ENCODE measurements at regions not wholly inside any gene's neighbourhood (a gene's known extent, or its start where the extent isn't known, plus 50 kb on each side); places are given as distances from the start of the nearest gene placed in this dataset.

DNA sequence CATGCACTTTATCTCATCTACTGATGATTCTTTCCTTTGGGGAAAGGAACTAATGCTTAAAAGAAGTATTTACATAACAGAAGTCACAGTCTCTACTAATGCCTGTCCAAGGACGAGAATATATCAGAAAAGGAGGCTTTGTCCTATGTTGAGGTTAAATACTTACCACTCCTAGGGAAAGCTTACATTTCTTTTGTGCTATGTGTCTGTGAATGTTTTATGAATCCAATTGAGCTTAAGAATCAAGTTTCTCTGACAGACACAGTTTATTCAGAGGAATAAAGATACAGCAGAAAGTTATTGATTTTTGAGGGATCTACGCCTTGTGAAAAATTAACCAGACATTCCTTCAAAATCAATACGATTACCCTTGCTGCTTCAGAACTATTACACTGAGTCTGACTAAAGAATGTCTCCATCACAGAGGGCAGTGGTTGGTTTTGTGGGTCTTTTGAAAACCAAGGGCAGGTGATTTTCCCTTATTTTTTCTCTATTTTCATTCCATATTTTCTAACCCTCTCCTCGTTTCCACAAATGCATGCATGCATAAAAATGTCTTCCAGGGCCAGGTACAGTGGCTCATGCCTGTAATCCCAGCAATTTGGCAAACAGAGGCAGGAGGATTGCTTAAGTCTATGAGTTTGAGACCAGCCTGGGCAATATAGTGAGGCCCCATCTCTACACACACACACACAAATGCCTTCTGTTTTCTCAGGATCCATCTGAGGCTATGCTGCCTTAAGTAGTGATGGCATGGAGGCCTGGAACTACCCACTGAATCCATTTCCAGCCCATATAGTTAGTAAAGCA is 1095.1 kb downstream of the GALC start:
- ChIA-PET CTCF (no interaction called here), SMC1A (ENCODE audit: uncharacterized antibody, unreplicated experiment) (interaction anchor here (1.0 to 1.5 kb wide), 2 partner anchors 12 to 39 kb away, joined by 3 read pairs; no protein-coding TSS in a partner anchor), POLR2A (no interaction called here), RAD21 (ENCODE audit: unreplicated experiment) (no interaction called here)
- DNase-seq (ENCODE audit: low read depth, low spot score) (no peak), FAIRE-seq (no peak), ATAC-seq (no peak)
- H2AFZ ChIP-seq (ENCODE audit: control insufficient read depth, low read depth, low read length), result no peak overlapping the region
- H3K9ac ChIP-seq (ENCODE audit: control insufficient read depth, insufficient read depth, low read length), result no peak overlapping the region
- H3K27ac ChIP-seq (ENCODE audit: control insufficient read depth, insufficient read depth), result no peak overlapping the region
- no peaks in the 10 kb centered on the region for H4K20me1 ChIP-seq (ENCODE audit: control insufficient read depth, insufficient read depth)
- H3K27me3 ChIP-seq (replicated peaks in 1 of 2; ENCODE audit: control insufficient read depth in 2 of 2, insufficient read depth in 2 of 2, low read length in 1 of 2), result no peaks in the 10 kb centered on the region
- in situ Hi-C loops (cut with MboI), result no loop called here
- 11% methylated on average over 4 of the region's 4 CpGs for WGBS (ENCODE audit: insufficient coverage, insufficient replicate concordance, low lambda C conversion rate, missing lambda C conversion rate)
- no peak overlapping the region for H3K4me2 ChIP-seq (ENCODE audit: control insufficient read depth, insufficient read depth)
- no peaks in the 10 kb centered on the region for H3K9me3 ChIP-seq (replicated peaks; ENCODE audit: control insufficient read depth, insufficient read depth, low read length)
- BruUV-seq (replicated peaks), result no TSS peak
- H3K79me2 ChIP-seq (ENCODE audit: control insufficient read depth, insufficient read depth, low read length), result no peaks in the 10 kb centered on the region
- no peak overlapping the region for H3K4me3 ChIP-seq
- H3K4me1 ChIP-seq (ENCODE audit: control insufficient read depth, insufficient read depth, low read length), result no peaks in the 10 kb centered on the region
- H3K36me3 ChIP-seq (ENCODE audit: control insufficient read depth in 2 of 2, insufficient read depth in 2 of 2, low read length in 1 of 2), result no peaks in the 10 kb centered on the region
- intact Hi-C loops (cut with micrococcal nuclease; ENCODE audit: unreplicated experiment), result no loop called here
- no peak for TF ChIP-seq CREB1 (IDR thresholded peaks at IDR 0.05; ENCODE audit: low read depth)
- TF ChIP-seq KLF5 (IDR thresholded peaks at IDR 0.05; ENCODE audit: partially characterized antibody), result no peak
- TF ChIP-seq, protein P1, sequence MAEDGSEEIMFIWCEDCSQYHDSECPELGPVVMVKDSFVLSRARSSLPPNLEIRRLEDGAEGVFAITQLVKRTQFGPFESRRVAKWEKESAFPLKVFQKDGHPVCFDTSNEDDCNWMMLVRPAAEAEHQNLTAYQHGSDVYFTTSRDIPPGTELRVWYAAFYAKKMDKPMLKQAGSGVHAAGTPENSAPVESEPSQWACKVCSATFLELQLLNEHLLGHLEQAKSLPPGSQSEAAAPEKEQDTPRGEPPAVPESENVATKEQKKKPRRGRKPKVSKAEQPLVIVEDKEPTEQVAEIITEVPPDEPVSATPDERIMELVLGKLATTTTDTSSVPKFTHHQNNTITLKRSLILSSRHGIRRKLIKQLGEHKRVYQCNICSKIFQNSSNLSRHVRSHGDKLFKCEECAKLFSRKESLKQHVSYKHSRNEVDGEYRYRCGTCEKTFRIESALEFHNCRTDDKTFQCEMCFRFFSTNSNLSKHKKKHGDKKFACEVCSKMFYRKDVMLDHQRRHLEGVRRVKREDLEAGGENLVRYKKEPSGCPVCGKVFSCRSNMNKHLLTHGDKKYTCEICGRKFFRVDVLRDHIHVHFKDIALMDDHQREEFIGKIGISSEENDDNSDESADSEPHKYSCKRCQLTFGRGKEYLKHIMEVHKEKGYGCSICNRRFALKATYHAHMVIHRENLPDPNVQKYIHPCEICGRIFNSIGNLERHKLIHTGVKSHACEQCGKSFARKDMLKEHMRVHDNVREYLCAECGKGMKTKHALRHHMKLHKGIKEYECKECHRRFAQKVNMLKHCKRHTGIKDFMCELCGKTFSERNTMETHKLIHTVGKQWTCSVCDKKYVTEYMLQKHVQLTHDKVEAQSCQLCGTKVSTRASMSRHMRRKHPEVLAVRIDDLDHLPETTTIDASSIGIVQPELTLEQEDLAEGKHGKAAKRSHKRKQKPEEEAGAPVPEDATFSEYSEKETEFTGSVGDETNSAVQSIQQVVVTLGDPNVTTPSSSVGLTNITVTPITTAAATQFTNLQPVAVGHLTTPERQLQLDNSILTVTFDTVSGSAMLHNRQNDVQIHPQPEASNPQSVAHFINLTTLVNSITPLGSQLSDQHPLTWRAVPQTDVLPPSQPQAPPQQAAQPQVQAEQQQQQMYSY (CRISPR knock-in tag; IDR thresholded peaks at IDR 0.05), result no peak
- no peak for TF ChIP-seq KDM1A (IDR thresholded peaks at IDR 0.05; ENCODE audit: borderline replicate concordance)
- TF ChIP-seq JUNB (IDR thresholded peaks at IDR 0.05), result no peak
- TF ChIP-seq, protein P2, sequence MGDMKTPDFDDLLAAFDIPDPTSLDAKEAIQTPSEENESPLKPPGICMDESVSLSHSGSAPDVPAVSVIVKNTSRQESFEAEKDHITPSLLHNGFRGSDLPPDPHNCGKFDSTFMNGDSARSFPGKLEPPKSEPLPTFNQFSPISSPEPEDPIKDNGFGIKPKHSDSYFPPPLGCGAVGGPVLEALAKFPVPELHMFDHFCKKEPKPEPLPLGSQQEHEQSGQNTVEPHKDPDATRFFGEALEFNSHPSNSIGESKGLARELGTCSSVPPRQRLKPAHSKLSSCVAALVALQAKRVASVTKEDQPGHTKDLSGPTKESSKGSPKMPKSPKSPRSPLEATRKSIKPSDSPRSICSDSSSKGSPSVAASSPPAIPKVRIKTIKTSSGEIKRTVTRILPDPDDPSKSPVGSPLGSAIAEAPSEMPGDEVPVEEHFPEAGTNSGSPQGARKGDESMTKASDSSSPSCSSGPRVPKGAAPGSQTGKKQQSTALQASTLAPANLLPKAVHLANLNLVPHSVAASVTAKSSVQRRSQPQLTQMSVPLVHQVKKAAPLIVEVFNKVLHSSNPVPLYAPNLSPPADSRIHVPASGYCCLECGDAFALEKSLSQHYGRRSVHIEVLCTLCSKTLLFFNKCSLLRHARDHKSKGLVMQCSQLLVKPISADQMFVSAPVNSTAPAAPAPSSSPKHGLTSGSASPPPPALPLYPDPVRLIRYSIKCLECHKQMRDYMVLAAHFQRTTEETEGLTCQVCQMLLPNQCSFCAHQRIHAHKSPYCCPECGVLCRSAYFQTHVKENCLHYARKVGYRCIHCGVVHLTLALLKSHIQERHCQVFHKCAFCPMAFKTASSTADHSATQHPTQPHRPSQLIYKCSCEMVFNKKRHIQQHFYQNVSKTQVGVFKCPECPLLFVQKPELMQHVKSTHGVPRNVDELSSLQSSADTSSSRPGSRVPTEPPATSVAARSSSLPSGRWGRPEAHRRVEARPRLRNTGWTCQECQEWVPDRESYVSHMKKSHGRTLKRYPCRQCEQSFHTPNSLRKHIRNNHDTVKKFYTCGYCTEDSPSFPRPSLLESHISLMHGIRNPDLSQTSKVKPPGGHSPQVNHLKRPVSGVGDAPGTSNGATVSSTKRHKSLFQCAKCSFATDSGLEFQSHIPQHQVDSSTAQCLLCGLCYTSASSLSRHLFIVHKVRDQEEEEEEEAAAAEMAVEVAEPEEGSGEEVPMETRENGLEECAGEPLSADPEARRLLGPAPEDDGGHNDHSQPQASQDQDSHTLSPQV (IDR thresholded peaks at IDR 0.05), result no peak
- TF ChIP-seq, protein P3, sequence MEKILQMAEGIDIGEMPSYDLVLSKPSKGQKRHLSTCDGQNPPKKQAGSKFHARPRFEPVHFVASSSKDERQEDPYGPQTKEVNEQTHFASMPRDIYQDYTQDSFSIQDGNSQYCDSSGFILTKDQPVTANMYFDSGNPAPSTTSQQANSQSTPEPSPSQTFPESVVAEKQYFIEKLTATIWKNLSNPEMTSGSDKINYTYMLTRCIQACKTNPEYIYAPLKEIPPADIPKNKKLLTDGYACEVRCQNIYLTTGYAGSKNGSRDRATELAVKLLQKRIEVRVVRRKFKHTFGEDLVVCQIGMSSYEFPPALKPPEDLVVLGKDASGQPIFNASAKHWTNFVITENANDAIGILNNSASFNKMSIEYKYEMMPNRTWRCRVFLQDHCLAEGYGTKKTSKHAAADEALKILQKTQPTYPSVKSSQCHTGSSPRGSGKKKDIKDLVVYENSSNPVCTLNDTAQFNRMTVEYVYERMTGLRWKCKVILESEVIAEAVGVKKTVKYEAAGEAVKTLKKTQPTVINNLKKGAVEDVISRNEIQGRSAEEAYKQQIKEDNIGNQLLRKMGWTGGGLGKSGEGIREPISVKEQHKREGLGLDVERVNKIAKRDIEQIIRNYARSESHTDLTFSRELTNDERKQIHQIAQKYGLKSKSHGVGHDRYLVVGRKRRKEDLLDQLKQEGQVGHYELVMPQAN (conservative IDR thresholded peaks at IDR 0.05), result no peak
- no peak for TF ChIP-seq CBFB (IDR thresholded peaks at IDR 0.05; ENCODE audit: low read depth)
- TF ChIP-seq, protein P4, sequence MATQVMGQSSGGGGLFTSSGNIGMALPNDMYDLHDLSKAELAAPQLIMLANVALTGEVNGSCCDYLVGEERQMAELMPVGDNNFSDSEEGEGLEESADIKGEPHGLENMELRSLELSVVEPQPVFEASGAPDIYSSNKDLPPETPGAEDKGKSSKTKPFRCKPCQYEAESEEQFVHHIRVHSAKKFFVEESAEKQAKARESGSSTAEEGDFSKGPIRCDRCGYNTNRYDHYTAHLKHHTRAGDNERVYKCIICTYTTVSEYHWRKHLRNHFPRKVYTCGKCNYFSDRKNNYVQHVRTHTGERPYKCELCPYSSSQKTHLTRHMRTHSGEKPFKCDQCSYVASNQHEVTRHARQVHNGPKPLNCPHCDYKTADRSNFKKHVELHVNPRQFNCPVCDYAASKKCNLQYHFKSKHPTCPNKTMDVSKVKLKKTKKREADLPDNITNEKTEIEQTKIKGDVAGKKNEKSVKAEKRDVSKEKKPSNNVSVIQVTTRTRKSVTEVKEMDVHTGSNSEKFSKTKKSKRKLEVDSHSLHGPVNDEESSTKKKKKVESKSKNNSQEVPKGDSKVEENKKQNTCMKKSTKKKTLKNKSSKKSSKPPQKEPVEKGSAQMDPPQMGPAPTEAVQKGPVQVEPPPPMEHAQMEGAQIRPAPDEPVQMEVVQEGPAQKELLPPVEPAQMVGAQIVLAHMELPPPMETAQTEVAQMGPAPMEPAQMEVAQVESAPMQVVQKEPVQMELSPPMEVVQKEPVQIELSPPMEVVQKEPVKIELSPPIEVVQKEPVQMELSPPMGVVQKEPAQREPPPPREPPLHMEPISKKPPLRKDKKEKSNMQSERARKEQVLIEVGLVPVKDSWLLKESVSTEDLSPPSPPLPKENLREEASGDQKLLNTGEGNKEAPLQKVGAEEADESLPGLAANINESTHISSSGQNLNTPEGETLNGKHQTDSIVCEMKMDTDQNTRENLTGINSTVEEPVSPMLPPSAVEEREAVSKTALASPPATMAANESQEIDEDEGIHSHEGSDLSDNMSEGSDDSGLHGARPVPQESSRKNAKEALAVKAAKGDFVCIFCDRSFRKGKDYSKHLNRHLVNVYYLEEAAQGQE (IDR thresholded peaks at IDR 0.05; ENCODE audit: low read depth, low read length), result no peak
